ENCODE measurements at regions not wholly inside any gene's neighbourhood (a gene's known extent, or its start where the extent isn't known, plus 50 kb on each side); places are given as distances from the start of the nearest gene placed in this dataset.

- BruUV-seq (replicated peaks), result no TSS peak
- no peak overlapping the region for H3K27ac ChIP-seq (ENCODE audit: low read length)
- ChIA-PET POLR2A (no interaction called here), CTCF (no interaction called here)
- no peak overlapping the region for H3K4me3 ChIP-seq (ENCODE audit: low read depth in 2 of 2, low read length in 2 of 2)
- no peaks in the 10 kb centered on the region for H3K36me3 ChIP-seq (ENCODE audit: control insufficient read depth, insufficient read depth, low read length)
- no peaks in the 10 kb centered on the region for H3K27me3 ChIP-seq (ENCODE audit: control insufficient read depth, insufficient read depth, low read length)
- H3K9me3 ChIP-seq (ENCODE audit: control insufficient read depth, insufficient read depth, low read depth, low read length), result no peaks in the 10 kb centered on the region
- TF ChIP-seq TCF7L2 (IDR thresholded peaks at IDR 0.05; ENCODE audit: low read depth, low read length) (no peak), POLR2AphosphoS5 (IDR thresholded peaks at IDR 0.05; ENCODE audit: low read depth, low read length) (no peak), CTCF (IDR thresholded peaks at IDR 0.05) (no peak), SIN3A (IDR thresholded peaks at IDR 0.05; ENCODE audit: borderline replicate concordance, insufficient read depth, low read depth, low read length) (no peak), REST (IDR thresholded peaks at IDR 0.05; ENCODE audit: insufficient read depth in 1 of 2, low read depth in 2 of 2, low read length in 1 of 2) (no peak)
- in situ Hi-C loops (cut with HindIII; ENCODE audit: low pct_unique_long_range_greater_than_20kb, low sequenced_read_pairs), result no loop called here
- DNase-seq (ENCODE audit: low read depth, low spot score), result no peak
- ATAC-seq, result no peak
- intact Hi-C loops (cut with micrococcal nuclease; ENCODE audit: unreplicated experiment), result no loop called here
- H3K4me1 ChIP-seq (ENCODE audit: control insufficient read depth, insufficient read depth, low read length), result no peaks in the 10 kb centered on the region
Measured at GRCh38 chr11:29310725-29311342, 706.0 kb downstream of the KCNA4 start.

GRCh38 chr11:29309992-29310391 lies 706.8 kb downstream of the KCNA4 start:
- no TSS peak for BruUV-seq (replicated peaks)
- H3K9me3 ChIP-seq (ENCODE audit: control insufficient read depth, insufficient read depth, low read depth, low read length), result no peaks in the 10 kb centered on the region
- DNase-seq (ENCODE audit: low read depth, low spot score) (no peak), ATAC-seq (no peak)
- ChIA-PET POLR2A (no interaction called here), CTCF (no interaction called here)
- no peak overlapping the region for H3K4me3 ChIP-seq (ENCODE audit: low read depth in 2 of 2, low read length in 2 of 2)
- no peaks in the 10 kb centered on the region for H3K27me3 ChIP-seq (ENCODE audit: control insufficient read depth, insufficient read depth, low read length)
- in situ Hi-C loops (cut with HindIII; ENCODE audit: low pct_unique_long_range_greater_than_20kb, low sequenced_read_pairs), result no loop called here
- no peak overlapping the region for H3K27ac ChIP-seq (ENCODE audit: low read length)
- intact Hi-C loops (cut with micrococcal nuclease; ENCODE audit: unreplicated experiment), result no loop called here
- no peaks in the 10 kb centered on the region for H3K4me1 ChIP-seq (ENCODE audit: control insufficient read depth, insufficient read depth, low read length)
- no peak for TF ChIP-seq SIN3A (IDR thresholded peaks at IDR 0.05; ENCODE audit: borderline replicate concordance, insufficient read depth, low read depth, low read length)
- no peak for TF ChIP-seq TCF7L2 (IDR thresholded peaks at IDR 0.05; ENCODE audit: low read depth, low read length)
- no peak for TF ChIP-seq POLR2AphosphoS5 (IDR thresholded peaks at IDR 0.05; ENCODE audit: low read depth, low read length)
- TF ChIP-seq CTCF (IDR thresholded peaks at IDR 0.05), result no peak
- TF ChIP-seq REST (IDR thresholded peaks at IDR 0.05; ENCODE audit: insufficient read depth in 1 of 2, low read depth in 2 of 2, low read length in 1 of 2), result no peak
- no peaks in the 10 kb centered on the region for H3K36me3 ChIP-seq (ENCODE audit: control insufficient read depth, insufficient read depth, low read length)
